GM21576 (cell line): ENCODE measurements at regions not wholly inside any gene's neighbourhood (a gene's known extent, or its start where the extent isn't known, plus 50 kb on each side); places are given as distances from the start of the nearest gene placed in this dataset.

ENCODE experiments used
- ATAC-seq: cut with Tn5 transposase; IDR thresholded peaks from one replicate; pipeline ENCODE4 v1.9.1; 2021; ENCODE audit warnings: mild to moderate bottlenecking, moderate library complexity; ENCODE audit not compliant: unreplicated experiment

DNA sequence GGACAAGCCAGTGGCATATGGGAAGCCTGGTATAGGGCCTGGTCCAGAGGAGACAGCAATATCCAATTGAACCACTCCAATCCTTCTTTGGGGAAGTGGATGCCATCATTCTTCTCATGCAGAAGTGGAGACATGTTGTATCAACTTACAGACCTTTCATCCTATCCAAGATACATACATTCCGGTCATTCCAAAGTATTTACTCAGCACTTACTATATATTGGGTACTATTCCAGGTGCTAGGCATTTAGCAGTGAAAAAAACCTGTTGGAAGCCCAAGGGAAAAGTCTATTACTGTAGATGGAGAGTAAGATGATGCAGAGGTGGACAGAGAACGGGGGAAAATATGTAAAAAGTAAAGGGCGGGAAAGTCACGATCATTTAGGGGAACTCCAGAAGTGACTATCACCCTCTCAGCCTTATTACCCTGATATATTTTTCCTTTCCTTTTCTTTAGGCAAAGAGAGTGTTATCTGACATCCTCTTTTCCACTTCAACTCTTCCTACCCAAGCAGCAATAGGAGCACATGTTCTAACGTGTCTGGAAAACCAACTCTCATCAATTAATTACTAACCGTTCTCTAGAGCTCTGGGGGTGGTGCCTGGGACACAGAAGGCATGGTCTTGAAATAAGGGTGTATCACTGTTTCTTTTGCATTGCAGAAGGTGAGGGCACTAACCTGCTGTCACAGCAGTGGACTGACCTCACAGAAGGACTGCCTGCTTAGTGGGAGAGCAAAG lies 210.1 kb upstream of the MAF start:
- no peak for ATAC-seq

DNA sequence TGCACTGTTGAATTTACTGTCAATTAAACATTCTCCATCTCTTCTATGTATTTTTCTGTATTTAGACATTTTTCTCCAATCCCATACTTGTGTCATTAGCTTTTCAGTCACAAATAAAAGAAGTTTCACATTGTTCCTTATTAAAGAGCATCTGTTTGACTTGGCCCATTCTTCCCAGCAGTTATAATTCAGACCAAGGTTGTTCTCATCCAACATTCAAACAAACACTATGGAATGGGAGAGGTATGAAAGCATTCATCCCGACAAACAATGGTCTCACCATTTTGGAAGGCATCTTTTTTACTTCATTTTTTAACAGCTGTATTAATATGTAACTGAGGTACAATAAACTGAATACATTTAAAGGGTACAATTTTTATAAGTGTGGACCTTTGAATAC lies 208.8 kb upstream of the MAF start:
- ATAC-seq: no peak

DNA sequence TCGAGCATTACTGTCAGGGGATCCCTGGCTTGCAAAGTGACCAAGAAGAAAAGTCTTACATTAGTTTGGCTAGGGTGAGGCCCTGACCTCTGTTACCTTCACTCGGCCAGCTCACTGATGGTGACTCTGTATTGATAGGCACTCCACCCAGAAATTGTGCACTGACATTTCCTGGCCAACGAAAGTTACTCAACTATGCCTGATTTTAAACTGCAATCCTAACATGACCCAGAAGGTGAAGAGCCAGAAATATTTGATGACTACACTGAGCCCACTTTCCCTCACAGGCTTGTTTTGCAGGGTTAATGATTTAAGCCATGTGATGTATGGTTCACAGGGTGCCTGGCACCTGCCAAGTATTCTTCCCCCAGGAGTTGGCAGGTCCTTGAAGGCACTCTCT lies 208.2 kb upstream of the MAF start:
- ATAC-seq: no peak

DNA sequence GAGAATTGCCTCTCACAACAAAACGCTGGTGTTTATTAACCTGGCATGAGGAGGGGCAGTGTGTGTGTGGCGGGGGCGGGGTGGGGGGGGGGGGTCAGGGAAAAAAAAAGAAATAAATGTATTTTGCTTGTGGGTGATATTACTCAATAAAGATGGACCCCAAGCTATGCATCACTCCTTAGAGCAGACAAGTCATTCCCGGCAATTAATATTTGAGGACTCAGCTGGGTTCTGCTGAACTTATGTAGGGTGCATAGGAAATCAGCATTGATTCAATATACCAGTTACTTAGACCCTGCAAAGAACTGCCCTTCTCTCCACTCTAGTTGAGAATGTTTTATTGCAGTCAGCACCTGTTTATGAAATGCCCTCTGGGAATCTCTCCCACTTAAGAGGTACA lies 206.2 kb upstream of the MAF start:
- ATAC-seq: no peak

- no peak for ATAC-seq
These were observed 205.1 kb upstream of the MAF start for GRCh38 chr16:79805621-79806020.

DNA sequence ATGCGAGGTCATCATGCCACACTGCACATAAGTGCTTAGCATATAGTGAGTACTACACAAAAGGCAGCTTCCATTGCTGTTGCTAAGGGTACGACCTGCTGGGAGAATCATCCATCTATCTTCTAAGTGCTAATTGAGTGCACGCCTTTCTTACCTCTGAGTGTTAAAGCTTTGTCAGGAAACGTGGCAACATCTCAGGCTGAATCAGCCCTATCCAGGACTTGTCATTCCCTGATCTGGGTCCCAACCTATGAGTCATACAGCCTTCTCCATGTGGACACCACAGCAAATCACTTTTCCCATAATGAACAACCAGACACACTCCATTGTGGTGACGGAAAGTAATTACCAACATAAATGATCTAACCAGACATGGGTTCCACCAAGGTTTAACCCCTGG lies 201.1 kb upstream of the MAF start:
- no peak for ATAC-seq

DNA sequence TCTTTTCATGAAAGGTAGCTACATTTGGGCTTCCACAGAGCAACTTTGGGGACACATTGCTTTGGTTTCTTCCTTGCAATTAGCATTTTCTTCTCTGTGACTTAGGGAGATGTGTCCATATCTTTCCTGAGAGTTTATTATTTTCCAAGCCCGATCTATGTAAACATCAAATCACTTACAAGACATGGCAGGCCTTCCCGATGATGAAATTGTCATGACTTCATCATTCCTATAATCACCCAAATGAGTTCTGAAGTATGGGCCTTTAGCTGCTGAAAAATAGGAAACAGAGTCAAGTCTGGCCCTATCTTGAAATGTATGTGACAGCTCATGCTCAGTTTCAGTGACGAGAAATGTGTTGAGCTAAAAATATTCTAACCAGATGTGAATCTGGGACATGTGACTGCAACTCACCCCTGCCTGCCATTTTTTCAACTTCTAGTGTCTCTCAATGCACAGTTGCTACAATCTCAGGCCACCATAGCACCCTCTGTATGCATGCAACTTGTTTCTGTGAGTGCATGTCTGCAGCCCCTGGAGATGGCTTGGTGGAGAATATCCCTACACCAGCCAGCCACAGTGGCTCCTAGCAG lies 199.6 kb upstream of the MAF start:
- ATAC-seq: no peak

- no peak for ATAC-seq
These were observed 198.0 kb upstream of the MAF start for GRCh38 chr16:79798416-79799053.

DNA sequence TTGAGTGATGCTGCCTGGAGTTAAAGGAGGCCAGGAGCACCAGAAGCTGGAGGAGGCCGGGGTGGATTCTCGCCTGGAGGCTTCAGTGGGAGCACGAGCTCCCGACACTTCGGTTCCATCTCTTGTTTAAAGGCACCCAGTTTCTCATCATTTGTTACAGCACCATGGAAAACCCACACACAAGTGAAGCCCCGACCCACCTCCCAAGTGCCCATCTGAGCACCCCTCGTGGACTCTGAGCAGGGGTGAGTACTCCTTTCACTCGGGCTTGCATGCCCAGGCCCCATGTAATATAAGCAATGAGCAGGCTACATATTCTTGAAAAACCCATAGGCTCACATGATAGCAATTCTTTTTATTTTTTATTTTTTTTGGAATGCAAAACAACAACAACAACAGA lies 196.9 kb upstream of the MAF start:
- ATAC-seq: no peak

DNA sequence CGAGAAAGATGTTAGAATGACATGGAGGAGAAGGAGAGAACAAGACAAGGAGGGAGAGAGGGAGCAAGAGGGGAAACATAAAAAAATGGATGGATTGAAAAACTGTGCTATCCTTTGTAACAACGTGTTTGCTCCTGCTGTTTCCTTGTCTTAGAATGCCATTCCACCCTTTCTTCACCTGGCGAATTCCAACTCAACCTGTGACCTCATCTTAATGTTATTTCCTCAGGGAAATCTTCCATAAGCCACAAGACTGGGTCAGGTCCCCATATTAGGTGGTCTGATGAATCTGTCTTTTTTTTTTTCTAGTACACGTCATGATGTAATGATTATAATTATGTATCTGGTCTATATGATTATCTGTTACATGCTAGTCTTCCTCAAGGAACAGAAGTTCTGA lies 195.0 kb upstream of the MAF start:
- no peak for ATAC-seq

- no peak for ATAC-seq
These were observed 194.4 kb upstream of the MAF start for GRCh38 chr16:79794941-79795340.

GRCh38 chr16:79792664-79793351 lies 192.3 kb upstream of the MAF start:
- no peak for ATAC-seq

GRCh38 chr16:79792076-79792475 lies 191.5 kb upstream of the MAF start:
- no peak for ATAC-seq

GRCh38 chr16:79790854-79791253 lies 190.3 kb upstream of the MAF start:
- no peak for ATAC-seq

GRCh38 chr16:79788949-79789348 lies 188.4 kb upstream of the MAF start:
- ATAC-seq: no peak

- ATAC-seq: no peak
These were observed 185.9 kb upstream of the MAF start for GRCh38 chr16:79786389-79786788.

- ATAC-seq: no peak
These were observed 183.5 kb upstream of the MAF start for GRCh38 chr16:79784007-79784406.

DNA sequence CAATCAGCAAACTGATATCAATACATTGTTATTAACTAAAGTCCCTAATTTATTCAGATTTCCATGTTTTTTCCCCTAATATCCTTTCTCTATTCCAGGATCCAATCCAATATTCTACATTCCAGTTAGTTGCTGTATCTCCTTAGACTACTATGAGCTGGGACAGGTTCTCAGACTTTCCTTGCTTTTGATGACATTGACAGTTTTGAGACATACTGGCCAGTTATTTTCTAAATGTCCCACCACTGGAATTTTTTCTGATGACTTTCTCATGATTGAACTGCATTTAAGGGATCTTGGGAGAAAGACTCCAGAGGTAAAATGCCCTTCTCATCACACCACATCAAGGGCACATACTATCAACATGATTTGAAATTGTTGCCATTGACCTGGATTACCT lies 177.1 kb upstream of the MAF start:
- ATAC-seq: no peak

GRCh38 chr16:79776243-79776847 lies 175.8 kb upstream of the MAF start:
- ATAC-seq: no peak

- no peak for ATAC-seq
These were observed 172.2 kb upstream of the MAF start for GRCh38 chr16:79772784-79773183.

DNA sequence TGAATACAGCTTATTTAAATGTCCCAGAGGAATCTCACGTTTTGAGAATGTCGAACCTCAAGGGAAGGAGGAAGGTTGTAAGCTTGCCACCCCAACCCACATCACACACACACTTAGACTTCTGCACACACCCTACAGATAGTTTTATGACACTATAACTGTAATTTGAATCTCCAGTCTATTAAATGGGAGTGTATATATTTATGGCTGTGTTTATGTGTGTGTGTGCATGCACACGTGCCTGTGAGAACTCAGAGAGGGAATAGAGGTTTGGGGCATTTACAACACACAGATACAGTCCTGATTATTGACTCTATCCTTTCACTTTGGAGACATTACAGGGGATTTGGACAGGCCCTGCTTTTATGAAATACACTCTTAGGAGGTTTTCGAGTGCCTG lies 171.5 kb upstream of the MAF start:
- ATAC-seq: no peak
